GM18870 (cell line): ENCODE measurements at regions not wholly inside any gene's neighbourhood (a gene's known extent, or its start where the extent isn't known, plus 50 kb on each side); places are given as distances from the start of the nearest gene placed in this dataset.
"Not testable (repeated sequence)": the region's sequence is repeated elsewhere in the genome, so short reads cannot be mapped to it uniquely, and the experiment has no call there.

Source experiments
- ATAC-seq: cut with Tn5 transposase; IDR thresholded peaks from one replicate; pipeline ENCODE4 v1.9.1; 2021; ENCODE audit warnings: moderate library complexity; ENCODE audit not compliant: unreplicated experiment

DNA sequence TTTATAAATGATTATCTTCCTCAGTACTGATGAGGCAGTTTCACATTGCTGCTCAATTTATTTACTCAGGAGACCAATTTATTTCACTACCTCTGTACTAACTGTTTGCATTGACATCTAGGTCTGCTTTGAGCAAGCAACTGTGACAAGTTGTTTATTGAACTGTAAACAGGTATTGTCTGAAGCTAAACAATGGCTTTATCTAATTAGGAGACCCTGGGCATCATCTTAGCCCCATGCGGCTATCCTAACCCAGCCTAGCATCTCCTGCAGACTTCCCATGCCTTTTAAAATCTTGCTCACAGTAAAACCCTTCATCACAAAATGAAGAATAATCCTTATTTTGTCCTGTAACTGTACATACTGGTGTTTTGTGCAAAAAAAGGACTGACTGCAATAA lies 348.2 kb downstream of the RWDD3 start:
- no peak for ATAC-seq

DNA sequence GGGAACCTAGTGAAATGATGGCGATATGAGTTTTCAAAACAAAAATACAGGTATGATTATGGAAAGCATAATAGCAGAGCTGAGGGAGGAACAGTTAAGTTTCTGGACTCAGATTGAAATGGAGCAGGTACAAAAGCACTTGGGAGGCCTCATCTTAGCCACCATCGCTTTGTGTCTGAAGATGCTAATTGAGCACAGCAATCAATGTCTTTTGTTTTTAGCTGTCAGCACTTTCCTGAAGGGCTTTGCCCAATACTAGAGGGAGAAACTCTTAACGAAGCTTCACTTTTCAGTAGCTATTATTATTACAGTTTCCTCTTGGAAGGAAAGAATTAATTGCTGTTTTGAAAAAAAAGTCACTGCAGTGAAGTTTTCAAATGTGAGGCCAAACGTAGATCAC lies 348.7 kb downstream of the RWDD3 start:
- ATAC-seq, result no peak

DNA sequence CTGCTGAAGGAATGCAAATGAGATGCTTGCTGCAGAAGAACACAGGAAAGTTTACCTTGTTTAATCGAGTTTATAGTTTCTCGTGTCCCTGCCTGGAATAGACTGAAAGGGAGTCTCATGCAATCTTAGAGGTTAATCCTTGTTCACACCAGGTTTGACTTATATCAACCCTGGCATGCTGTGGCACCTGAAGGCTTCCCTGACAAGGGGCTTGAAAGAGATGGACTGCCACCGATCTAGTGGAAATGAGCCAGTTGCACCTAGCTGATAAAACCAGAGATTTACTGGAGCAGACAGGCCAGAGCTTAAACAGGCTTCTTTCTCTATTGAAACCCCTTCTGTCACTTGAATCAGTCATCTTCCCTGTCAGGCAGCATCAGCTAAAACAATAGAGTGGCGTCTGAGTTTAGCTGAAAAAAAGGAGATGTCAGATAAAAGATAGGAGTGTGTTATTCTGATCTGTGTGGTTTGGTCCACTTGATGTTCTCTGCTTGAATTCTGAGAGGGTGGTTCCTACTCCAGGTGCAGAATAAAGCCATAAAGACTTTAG lies 349.7 kb downstream of the RWDD3 start:
- no peak for ATAC-seq

DNA sequence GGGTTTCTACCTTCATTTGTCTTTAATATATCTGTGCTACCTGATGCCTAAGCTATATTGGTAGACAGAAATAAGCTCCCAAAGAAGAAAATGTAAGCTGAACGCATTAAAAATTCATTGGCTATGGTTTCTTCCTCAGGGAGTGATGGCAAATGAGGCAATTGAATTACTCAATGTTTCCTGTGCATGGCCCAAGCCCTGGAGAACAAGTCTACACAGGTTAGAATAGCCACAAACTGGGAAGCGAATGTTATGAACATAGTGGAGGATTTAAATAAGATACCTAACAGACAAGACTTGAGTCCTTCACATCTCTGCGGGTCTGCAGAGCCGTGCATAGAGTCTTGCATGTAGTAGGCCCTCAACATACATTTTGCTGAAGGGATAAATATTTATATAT lies 350.3 kb downstream of the RWDD3 start:
- ATAC-seq, result no peak

- ATAC-seq, result no peak
Measured at GRCh38 chr1:95604771-95605170, 370.8 kb downstream of the RWDD3 start.

DNA sequence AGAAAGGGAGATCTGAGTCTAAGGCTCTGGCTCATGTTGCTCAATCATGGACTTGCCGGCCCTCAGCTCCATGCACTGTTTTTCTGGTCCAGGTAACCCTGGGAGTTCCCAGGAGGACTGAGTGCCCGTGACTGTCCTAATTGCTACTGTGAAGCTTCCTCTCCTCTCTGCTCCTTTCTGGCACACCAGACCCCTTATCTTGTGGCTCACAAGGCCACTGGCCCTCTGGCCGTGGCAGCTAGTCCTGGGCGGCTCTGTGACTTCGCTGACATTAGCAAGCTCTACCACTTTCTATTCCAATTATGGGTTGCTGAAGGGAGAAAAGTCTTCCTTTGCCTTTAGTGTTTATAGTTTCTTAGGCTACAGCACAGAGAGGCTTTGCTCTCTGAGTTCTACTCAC lies 380.2 kb downstream of the RWDD3 start:
- no peak for ATAC-seq

- no peak for ATAC-seq
Measured at GRCh38 chr1:95615421-95615820, 381.4 kb downstream of the RWDD3 start.

GRCh38 chr1:95620076-95620475 lies 386.1 kb downstream of the RWDD3 start:
- no peak for ATAC-seq

- ATAC-seq, result no peak
Measured at GRCh38 chr1:95622609-95623008, 388.6 kb downstream of the RWDD3 start.

DNA sequence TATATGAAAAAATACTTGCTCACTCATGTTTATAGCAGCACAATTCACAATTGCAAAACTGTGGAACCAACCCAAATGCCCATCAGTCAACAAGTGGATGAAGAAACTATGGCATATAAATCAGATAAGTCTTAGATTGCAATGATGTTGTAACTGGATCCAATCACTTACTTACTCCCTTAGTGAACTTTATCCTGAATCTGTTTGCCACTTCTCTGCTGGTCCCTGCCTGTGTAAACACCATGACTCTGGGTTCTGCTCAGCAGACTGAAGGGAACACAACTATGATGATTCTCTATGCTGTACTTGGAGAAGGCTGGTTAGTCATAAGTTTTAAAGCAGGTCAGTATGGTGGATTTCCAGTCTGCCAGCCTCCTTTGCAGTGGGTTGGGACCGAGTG lies 391.2 kb downstream of the RWDD3 start:
- no peak for ATAC-seq

- no peak for ATAC-seq
Measured at GRCh38 chr1:95627244-95627643, 393.2 kb downstream of the RWDD3 start.

DNA sequence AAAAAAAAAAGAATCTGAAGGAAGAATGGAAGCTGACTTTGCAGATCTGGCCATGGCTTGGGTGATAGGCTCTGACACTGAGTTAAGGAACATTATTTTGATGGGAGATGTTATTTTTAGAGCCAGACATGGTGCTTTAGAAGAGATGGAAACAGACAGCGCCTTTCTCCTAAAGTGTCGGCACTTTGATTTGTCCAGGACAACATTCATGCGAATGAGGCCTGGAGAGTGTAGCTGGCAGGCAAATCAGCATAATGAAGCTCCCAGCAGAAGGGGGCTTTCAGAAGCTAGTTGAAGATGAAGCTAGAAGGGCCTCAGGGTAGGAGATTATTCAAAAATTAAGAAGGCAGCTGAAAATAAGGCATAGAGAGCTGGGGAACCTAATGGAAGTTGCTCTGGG lies 397.7 kb downstream of the RWDD3 start:
- no peak for ATAC-seq

- ATAC-seq, result no peak
Measured at GRCh38 chr1:95635811-95636210, 401.8 kb downstream of the RWDD3 start.

GRCh38 chr1:95636897-95637296 lies 402.9 kb downstream of the RWDD3 start:
- ATAC-seq, result no peak

- ATAC-seq, result no peak
Measured at GRCh38 chr1:95640746-95641145, 406.7 kb downstream of the RWDD3 start.

GRCh38 chr1:95641386-95641785 lies 407.4 kb downstream of the RWDD3 start:
- no peak for ATAC-seq

GRCh38 chr1:95642035-95642434 lies 408.0 kb downstream of the RWDD3 start:
- no peak for ATAC-seq

DNA sequence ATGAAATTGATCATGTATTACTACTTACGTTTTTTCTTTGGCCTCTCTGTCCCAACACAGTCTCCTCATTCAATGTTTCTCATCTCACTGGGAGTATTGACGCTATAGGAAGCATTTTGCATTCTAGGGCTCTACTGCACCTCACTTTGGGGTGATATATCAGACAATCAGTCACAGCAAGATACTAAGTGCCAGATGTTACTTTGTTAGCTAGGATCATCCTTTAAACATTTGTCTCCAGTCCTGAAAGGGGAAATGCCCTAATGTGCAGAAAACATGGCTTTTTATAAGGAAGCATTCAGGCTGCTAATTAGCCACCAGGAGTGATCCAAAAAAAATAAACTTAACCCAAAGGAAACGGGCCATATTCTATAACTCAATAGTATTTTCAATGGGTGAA lies 409.1 kb downstream of the RWDD3 start:
- no peak for ATAC-seq

GRCh38 chr1:95645126-95645525 lies 411.1 kb downstream of the RWDD3 start:
- not testable (repeated sequence) for ATAC-seq

DNA sequence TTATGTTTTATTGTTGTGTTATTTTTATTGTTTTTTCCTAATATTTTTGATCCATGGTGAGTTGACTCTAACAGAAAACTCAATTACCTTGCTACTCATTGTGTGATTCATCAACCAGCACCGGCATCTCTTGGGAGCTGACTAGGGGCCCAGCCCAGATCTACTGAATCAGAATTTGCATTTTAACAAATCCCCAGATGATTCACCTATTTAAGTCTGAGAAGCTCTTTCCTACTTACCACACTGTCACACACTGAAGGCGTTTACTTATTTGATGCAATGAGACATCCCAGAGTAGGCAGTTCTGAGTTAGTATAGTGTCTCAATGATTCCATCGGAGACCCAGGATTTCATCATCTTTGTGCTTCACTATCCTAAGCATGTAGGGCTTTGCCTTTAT lies 416.6 kb downstream of the RWDD3 start:
- no peak for ATAC-seq

- ATAC-seq, result no peak
Measured at GRCh38 chr1:95652423-95652965, 418.5 kb downstream of the RWDD3 start.

DNA sequence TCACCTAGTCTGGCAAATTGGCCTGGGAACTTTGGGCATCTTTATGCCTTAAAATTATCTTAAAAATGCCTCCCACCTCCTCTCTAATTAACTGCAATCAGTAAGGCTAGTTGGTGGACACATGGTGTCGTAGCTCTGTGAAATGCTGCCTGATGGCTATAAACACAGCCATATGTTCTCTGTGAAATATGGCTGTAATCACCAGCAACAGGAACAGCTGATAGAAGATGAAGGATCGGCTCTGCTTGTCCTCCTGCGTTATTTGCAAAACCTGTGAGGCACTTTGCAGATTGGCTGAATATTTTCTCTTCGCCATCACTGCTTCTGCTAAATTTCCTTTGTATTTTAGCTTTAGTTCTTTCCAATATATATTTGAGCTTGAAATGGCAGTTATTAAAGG lies 419.6 kb downstream of the RWDD3 start:
- ATAC-seq, result no peak

GRCh38 chr1:95655321-95656020 lies 421.5 kb downstream of the RWDD3 start:
- no peak for ATAC-seq
